ENCODE measurements at regions not wholly inside any gene's neighbourhood (a gene's known extent, or its start where the extent isn't known, plus 50 kb on each side); places are given as distances from the start of the nearest gene placed in this dataset.

DNA sequence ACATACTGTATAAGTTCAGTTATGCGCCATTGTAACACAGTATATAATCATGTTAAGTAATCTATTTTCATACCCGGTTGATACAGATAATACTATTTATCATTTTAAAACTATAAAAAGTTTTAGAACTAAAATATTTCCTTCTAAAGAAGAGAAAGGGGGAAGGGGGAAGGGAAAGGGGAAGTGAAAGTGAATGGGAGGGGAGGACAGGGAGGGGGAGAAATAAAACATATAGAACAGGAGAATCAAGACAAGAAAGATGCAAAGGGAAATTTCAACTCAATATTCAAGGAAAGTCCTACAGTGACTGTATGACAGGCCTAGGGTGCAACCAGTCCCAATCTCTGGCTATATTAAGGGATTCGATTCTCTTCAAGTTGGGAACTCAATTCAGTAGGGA, 1278.8 kb downstream of the MAT2B start:
- TF ChIP-seq EZH2 (IDR thresholded peaks at IDR 0.05) (no peak), POLR2AphosphoS5 (IDR thresholded peaks at IDR 0.05; ENCODE audit: borderline replicate concordance, low read depth, low read length) (no peak), FOXP2 (optimal IDR thresholded peaks at IDR 0.05; ENCODE audit: control extremely low read depth, extremely low read length, insufficient read depth) (no peak)
